Upper lobe of left lung (tissue), 6 donors: ENCODE measurements at regions not wholly inside any gene's neighbourhood (a gene's known extent, or its start where the extent isn't known, plus 50 kb on each side); places are given as distances from the start of the nearest gene placed in this dataset.

ENCODE experiments used
- ATAC-seq, 2 donors: fragments of 200-7000 bp; cut with Tn5 transposase; one replicate each; pipeline ENCODE4 v1.9.1; 2022; ENCODE audit warnings: mild to moderate bottlenecking in 2 of 2, moderate library complexity in 2 of 2; ENCODE audit not compliant: low FRiP score in 2 of 2
- DNase-seq, 2 donors: peaks; one replicate each; pipeline ENCODE4 v3.0.0-alpha.2; 2019 to 2020
- H3K27ac ChIP-seq, 4 donors: fragments of 200-600 bp; sonication (generic); one replicate each; pipeline ENCODE4 v1.5.1; 2016 to 2019
- H3K27me3 ChIP-seq, 4 donors: fragments of 200-600 bp; sonication (generic); one replicate each; pipeline ENCODE4 v1.5.1; 2017 to 2019
- H3K36me3 ChIP-seq, 4 donors: fragments of 200-600 bp; sonication (generic); one replicate each; pipeline ENCODE4 v1.5.1; 2016 to 2019
- H3K4me1 ChIP-seq, 4 donors: fragments of 200-600 bp; sonication (generic); one replicate each; pipeline ENCODE4 v1.5.1; 2018 to 2019
- H3K4me3 ChIP-seq, 4 donors: fragments of 200-600 bp; sonication (generic); one replicate each; pipeline ENCODE4 v1.5.1; 2017 to 2019; ENCODE audit warnings: mild to moderate bottlenecking in 2 of 4, moderate library complexity in 1 of 4
- H3K9me3 ChIP-seq, 4 donors: fragments of 200-600 bp; sonication (generic); one replicate each; pipeline ENCODE4 v1.5.1; 2018 to 2019
- CTCF ChIP-seq, 6 experiments: fragments of 450-650 bp in 4 of 6; fragments of 200-600 bp in 2 of 6; sonication (generic) in 2 of 6; IDR thresholded peaks; one replicate each; pipeline ENCODE4 v1.5.1; 2016 to 2019; ENCODE audit warnings: antibody characterized with exemption in 6 of 6
- EP300 ChIP-seq, 4 donors: sonication (generic); formaldehyde crosslinking; IDR thresholded peaks; one replicate each; pipeline ENCODE4 v1.5.1; 2017; ENCODE audit warnings: antibody characterized with exemption in 4 of 4, control low read depth in 2 of 4
- POLR2A ChIP-seq, 4 donors: fragments of 450-650 bp; IDR thresholded peaks; one replicate each; pipeline ENCODE4 v1.5.1; 2016 to 2017; ENCODE audit warnings: antibody characterized with exemption in 4 of 4, mild to moderate bottlenecking in 2 of 4
- POLR2AphosphoS5 ChIP-seq, 2 donors: sonication (generic); formaldehyde crosslinking; IDR thresholded peaks; one replicate each; pipeline ENCODE4 v1.5.1; 2017; ENCODE audit warnings: antibody characterized with exemption in 2 of 2
- WGBS, 2 donors: methylation state at CpG; one replicate each; pipeline ENCODE4 v1.1.5; 2017 to 2018; 5-methylcytosine and 5-hydroxymethylcytosine counted together
- donor health status: DM: no; HTN: no; CAD: no; lungs with moderate emphysema.
- donor health status: DM: no; HTN: yes; CAD: no; lungs with severe emphysema.

- DNase-seq (no peak), ATAC-seq (no peak)
- H3K9me3 ChIP-seq = no peaks in the 10 kb centered on the region
- no peaks in the 10 kb centered on the region for H3K36me3 ChIP-seq
- H3K4me1 ChIP-seq = peaks cover 0 to 25% (median 17%) of the 10 kb centered on the region in 4 donors
- no peak overlapping the region for H3K27ac ChIP-seq
- TF ChIP-seq CTCF (IDR thresholded peaks at IDR 0.05) = no peak
- TF ChIP-seq EP300 (IDR thresholded peaks at IDR 0.05) = no peak
- TF ChIP-seq POLR2AphosphoS5 (IDR thresholded peaks at IDR 0.05) = no peak
- no peak for TF ChIP-seq POLR2A (IDR thresholded peaks at IDR 0.05)
- no peak overlapping the region for H3K4me3 ChIP-seq
- H3K27me3 ChIP-seq = peaks cover 0 to 31% (median 15%) of the 10 kb centered on the region in 4 donors
- WGBS, 2 donors = 77% methylated on average over 9 of the region's 9 CpGs; no CpG with 5 or more reads in 1 of the 2 donors
Observed at GRCh38 chr15:77817434-77817833, 184.7 kb upstream of the LINGO1 start.

- peaks cover 0 to 31% (median 15%) of the 10 kb centered on the region in 4 donors for H3K27me3 ChIP-seq
- no peak overlapping the region for H3K4me3 ChIP-seq
- H3K27ac ChIP-seq = no peak overlapping the region
- no peak for TF ChIP-seq CTCF (IDR thresholded peaks at IDR 0.05)
- TF ChIP-seq EP300 (IDR thresholded peaks at IDR 0.05) = no peak
- no peak for TF ChIP-seq POLR2AphosphoS5 (IDR thresholded peaks at IDR 0.05)
- no peak for TF ChIP-seq POLR2A (IDR thresholded peaks at IDR 0.05)
- WGBS, 2 donors = 60% methylated on average over 5 to 7 of the region's 7 CpGs
- no peaks in the 10 kb centered on the region for H3K36me3 ChIP-seq
- H3K9me3 ChIP-seq = no peaks in the 10 kb centered on the region
- ATAC-seq (no peak), DNase-seq (no peak)
- H3K4me1 ChIP-seq = peaks cover 0 to 25% (median 17%) of the 10 kb centered on the region in 4 donors
Observed at GRCh38 chr15:77816983-77817382, 184.3 kb upstream of the LINGO1 start.

- ATAC-seq (no peak), DNase-seq (no peak)
- Histone ChIP-seq H3K27me3 (peaks cover 0 to 20% (median 11%) of the 10 kb centered on the region in 4 donors), H3K27ac (no peak overlapping the region), H3K36me3 (no peaks in the 10 kb centered on the region), H3K9me3 (no peaks in the 10 kb centered on the region), H3K4me3 (no peak overlapping the region), H3K4me1 (peaks cover 0 to 18% (median 13%) of the 10 kb centered on the region in 4 donors)
- WGBS, 2 donors = 74 to 82% methylated on average over 2 to 7 of the region's 7 CpGs
- TF ChIP-seq POLR2A (IDR thresholded peaks at IDR 0.05) = no peak
- TF ChIP-seq EP300 (IDR thresholded peaks at IDR 0.05) = no peak
- no peak for TF ChIP-seq POLR2AphosphoS5 (IDR thresholded peaks at IDR 0.05)
- TF ChIP-seq CTCF (IDR thresholded peaks at IDR 0.05) = no peak
Observed at GRCh38 chr15:77815015-77815414, 182.3 kb upstream of the LINGO1 start.

- ATAC-seq (no peak), DNase-seq (no peak)
- no peaks in the 10 kb centered on the region for H3K4me1 ChIP-seq
- H3K9me3 ChIP-seq = no peaks in the 10 kb centered on the region
- no peaks in the 10 kb centered on the region for H3K36me3 ChIP-seq
- no peak overlapping the region for H3K4me3 ChIP-seq
- H3K27me3 ChIP-seq = no peaks in the 10 kb centered on the region
- no peak for TF ChIP-seq POLR2A (IDR thresholded peaks at IDR 0.05)
- no peak for TF ChIP-seq POLR2AphosphoS5 (IDR thresholded peaks at IDR 0.05)
- no peak for TF ChIP-seq EP300 (IDR thresholded peaks at IDR 0.05)
- no peak for TF ChIP-seq CTCF (IDR thresholded peaks at IDR 0.05)
- H3K27ac ChIP-seq = no peak overlapping the region
- WGBS, 2 donors = 83 to 86% methylated on average over 7 to 10 of the region's 10 CpGs
Observed at GRCh38 chr15:77812664-77813063, 180.0 kb upstream of the LINGO1 start.

GRCh38 chr15:77811270-77811669, 178.6 kb upstream of the LINGO1 start:
- no peaks in the 10 kb centered on the region for H3K36me3 ChIP-seq
- no peaks in the 10 kb centered on the region for H3K27me3 ChIP-seq
- 62 to 69% methylated on average over 5 of the region's 5 CpGs for WGBS, 2 donors
- H3K4me3 ChIP-seq = no peak overlapping the region
- ATAC-seq = no peak
- no peak for TF ChIP-seq CTCF (IDR thresholded peaks at IDR 0.05)
- no peak for TF ChIP-seq EP300 (IDR thresholded peaks at IDR 0.05)
- no peak for TF ChIP-seq POLR2AphosphoS5 (IDR thresholded peaks at IDR 0.05)
- TF ChIP-seq POLR2A (IDR thresholded peaks at IDR 0.05) = no peak
- no peak for DNase-seq
- H3K4me1 ChIP-seq = no peaks in the 10 kb centered on the region
- no peaks in the 10 kb centered on the region for H3K9me3 ChIP-seq
- no peak overlapping the region for H3K27ac ChIP-seq
